ENCODE measurements at regions not wholly inside any gene's neighbourhood (a gene's known extent, or its start where the extent isn't known, plus 50 kb on each side); places are given as distances from the start of the nearest gene placed in this dataset.
"Not testable (repeated sequence)": the region's sequence is repeated elsewhere in the genome, so short reads cannot be mapped to it uniquely, and the experiment has no call there.

DNA sequence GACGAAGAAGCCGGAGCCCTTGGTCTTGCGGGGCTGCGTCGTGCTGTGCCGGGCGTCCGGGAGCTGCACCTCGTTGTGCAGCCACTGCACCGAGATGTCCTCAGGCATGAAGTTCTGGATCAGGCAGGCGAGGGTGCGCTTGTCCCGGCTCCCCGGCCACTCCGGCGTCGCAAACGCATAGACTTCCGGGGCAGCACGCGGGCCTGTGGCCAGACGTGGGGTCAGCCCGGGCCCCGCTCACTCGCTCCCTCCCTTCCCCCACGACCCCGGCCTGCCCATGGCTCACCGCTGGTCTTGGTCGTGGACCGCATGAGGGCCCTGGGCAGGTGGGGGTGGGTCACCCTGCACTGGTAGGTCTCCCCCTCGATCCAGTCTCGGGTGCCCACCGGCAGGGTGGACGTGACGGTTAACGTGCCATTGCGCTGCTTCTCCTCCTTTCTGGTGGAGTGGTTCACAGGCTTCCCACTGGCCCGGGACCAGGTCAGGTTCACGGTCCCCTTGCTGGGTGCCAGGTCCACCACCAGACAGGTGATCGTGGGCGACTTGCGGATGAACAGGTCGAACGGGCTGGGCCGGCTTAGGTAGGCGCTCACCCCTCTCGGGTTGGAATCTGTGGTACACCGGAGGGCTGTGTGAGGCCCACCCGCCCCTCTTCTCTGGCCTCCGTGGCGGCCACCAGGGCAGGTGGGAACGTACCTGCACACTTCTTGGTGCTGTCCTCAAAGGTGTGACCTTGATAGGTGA, 74.0 kb downstream of the TMEM121 start:
- TF ChIP-seq, protein P1, sequence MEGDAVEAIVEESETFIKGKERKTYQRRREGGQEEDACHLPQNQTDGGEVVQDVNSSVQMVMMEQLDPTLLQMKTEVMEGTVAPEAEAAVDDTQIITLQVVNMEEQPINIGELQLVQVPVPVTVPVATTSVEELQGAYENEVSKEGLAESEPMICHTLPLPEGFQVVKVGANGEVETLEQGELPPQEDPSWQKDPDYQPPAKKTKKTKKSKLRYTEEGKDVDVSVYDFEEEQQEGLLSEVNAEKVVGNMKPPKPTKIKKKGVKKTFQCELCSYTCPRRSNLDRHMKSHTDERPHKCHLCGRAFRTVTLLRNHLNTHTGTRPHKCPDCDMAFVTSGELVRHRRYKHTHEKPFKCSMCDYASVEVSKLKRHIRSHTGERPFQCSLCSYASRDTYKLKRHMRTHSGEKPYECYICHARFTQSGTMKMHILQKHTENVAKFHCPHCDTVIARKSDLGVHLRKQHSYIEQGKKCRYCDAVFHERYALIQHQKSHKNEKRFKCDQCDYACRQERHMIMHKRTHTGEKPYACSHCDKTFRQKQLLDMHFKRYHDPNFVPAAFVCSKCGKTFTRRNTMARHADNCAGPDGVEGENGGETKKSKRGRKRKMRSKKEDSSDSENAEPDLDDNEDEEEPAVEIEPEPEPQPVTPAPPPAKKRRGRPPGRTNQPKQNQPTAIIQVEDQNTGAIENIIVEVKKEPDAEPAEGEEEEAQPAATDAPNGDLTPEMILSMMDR (IDR thresholded peaks at IDR 0.05; ENCODE audit: low read depth, low read length, missing input control) = not testable (repeated sequence)
- TF ChIP-seq, protein P2, sequence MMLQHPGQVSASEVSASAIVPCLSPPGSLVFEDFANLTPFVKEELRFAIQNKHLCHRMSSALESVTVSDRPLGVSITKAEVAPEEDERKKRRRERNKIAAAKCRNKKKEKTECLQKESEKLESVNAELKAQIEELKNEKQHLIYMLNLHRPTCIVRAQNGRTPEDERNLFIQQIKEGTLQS (IDR thresholded peaks at IDR 0.05) = not testable (repeated sequence)
- TF ChIP-seq JUND (IDR thresholded peaks at IDR 0.05) = not testable (repeated sequence)
- TF ChIP-seq, protein P3, sequence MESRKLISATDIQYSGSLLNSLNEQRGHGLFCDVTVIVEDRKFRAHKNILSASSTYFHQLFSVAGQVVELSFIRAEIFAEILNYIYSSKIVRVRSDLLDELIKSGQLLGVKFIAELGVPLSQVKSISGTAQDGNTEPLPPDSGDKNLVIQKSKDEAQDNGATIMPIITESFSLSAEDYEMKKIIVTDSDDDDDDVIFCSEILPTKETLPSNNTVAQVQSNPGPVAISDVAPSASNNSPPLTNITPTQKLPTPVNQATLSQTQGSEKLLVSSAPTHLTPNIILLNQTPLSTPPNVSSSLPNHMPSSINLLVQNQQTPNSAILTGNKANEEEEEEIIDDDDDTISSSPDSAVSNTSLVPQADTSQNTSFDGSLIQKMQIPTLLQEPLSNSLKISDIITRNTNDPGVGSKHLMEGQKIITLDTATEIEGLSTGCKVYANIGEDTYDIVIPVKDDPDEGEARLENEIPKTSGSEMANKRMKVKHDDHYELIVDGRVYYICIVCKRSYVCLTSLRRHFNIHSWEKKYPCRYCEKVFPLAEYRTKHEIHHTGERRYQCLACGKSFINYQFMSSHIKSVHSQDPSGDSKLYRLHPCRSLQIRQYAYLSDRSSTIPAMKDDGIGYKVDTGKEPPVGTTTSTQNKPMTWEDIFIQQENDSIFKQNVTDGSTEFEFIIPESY (IDR thresholded peaks at IDR 0.05) = not testable (repeated sequence)
